ENCODE measurements at regions not wholly inside any gene's neighbourhood (a gene's known extent, or its start where the extent isn't known, plus 50 kb on each side); places are given as distances from the start of the nearest gene placed in this dataset.

DNA sequence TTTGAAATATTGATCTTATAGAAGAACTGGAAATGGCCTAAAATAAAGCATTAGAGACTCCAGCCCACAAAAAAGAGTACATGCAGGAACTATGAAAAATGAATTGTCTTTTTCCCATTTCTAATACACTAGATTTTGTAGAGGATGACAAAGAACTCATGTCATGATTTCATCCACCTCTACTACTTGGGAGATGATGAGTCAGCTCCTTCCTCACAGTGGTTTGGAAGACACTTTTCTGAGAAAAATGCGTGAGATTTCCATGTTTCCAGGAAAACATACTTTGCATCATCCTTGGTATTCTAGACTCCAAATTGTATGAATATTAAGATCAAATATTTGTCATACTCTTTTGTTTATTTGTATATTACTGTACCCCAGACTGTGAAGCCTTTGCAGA, 500.5 kb downstream of the FAM181B start:
- Mint-ChIP-seq H3K36me3 (ENCODE audit: insufficient read depth, unreplicated experiment) (no peaks in the 10 kb centered on the region), H3K27ac (ENCODE audit: low read depth, unreplicated experiment) (no peak overlapping the region), H3K9me3 (ENCODE audit: unreplicated experiment) (no peaks in the 10 kb centered on the region), H3K4me1 (ENCODE audit: insufficient read depth, unreplicated experiment) (no peaks in the 10 kb centered on the region), H3K27me3 (ENCODE audit: insufficient read depth, unreplicated experiment) (peaks cover 49% of the 10 kb centered on the region), H3K4me3 (ENCODE audit: unreplicated experiment) (no peak overlapping the region)
- no peak for DNase-seq (ENCODE audit: unreplicated experiment)
- no TSS peak for BruUV-seq (replicated peaks)
- intact Hi-C loops (cut with micrococcal nuclease), result no loop called here
- TF ChIP-seq, protein P1, sequence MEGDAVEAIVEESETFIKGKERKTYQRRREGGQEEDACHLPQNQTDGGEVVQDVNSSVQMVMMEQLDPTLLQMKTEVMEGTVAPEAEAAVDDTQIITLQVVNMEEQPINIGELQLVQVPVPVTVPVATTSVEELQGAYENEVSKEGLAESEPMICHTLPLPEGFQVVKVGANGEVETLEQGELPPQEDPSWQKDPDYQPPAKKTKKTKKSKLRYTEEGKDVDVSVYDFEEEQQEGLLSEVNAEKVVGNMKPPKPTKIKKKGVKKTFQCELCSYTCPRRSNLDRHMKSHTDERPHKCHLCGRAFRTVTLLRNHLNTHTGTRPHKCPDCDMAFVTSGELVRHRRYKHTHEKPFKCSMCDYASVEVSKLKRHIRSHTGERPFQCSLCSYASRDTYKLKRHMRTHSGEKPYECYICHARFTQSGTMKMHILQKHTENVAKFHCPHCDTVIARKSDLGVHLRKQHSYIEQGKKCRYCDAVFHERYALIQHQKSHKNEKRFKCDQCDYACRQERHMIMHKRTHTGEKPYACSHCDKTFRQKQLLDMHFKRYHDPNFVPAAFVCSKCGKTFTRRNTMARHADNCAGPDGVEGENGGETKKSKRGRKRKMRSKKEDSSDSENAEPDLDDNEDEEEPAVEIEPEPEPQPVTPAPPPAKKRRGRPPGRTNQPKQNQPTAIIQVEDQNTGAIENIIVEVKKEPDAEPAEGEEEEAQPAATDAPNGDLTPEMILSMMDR (IDR thresholded peaks at IDR 0.05; ENCODE audit: unreplicated experiment), result no peak
- CTCF ChIA-PET, result no interaction called here
- POLR2A ChIA-PET, result no interaction called here

DNA sequence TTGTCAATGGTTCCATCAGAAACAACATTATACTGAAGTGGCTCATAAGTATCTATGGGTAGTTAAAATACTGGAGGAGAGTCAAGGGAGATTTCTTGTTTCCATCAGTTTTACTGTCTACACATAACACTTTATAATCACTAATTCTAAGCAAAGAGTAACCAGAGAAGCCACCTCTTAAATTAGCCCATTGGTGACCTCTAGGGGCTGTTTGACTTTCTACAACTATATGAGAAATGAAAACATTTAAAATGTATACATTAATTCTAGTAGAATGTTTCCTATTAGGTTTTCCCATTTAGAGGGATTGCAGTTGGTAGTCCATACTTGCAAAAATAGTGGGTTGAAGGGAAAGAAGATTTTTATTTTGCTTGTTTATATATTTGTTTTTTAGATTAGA, 504.3 kb downstream of the FAM181B start:
- ChIA-PET POLR2A (no interaction called here), CTCF (interaction anchor here (0.6 to 4.3 kb wide), 11 partner anchors 10 to 585 kb away, joined by 3 to 48 read pairs (median 4); no protein-coding TSS in a partner anchor)
- Mint-ChIP-seq H3K27ac (ENCODE audit: low read depth, unreplicated experiment) (no peak overlapping the region), H3K4me1 (ENCODE audit: insufficient read depth, unreplicated experiment) (no peaks in the 10 kb centered on the region), H3K27me3 (ENCODE audit: insufficient read depth, unreplicated experiment) (peaks cover 52% of the 10 kb centered on the region), H3K4me3 (ENCODE audit: unreplicated experiment) (no peak overlapping the region), H3K9me3 (ENCODE audit: unreplicated experiment) (no peaks in the 10 kb centered on the region), H3K36me3 (ENCODE audit: insufficient read depth, unreplicated experiment) (no peaks in the 10 kb centered on the region)
- TF ChIP-seq, protein P1 (IDR thresholded peaks at IDR 0.05; ENCODE audit: unreplicated experiment), result peak; percentile 41
- DNase-seq (ENCODE audit: unreplicated experiment), result peak; percentile 47
- BruUV-seq (replicated peaks), result no TSS peak
- intact Hi-C loops (cut with micrococcal nuclease), result loop anchor here (1.0 to 5.0 kb wide), 4 partner anchors 442 to 585 kb away; no protein-coding TSS in a partner anchor

DNA sequence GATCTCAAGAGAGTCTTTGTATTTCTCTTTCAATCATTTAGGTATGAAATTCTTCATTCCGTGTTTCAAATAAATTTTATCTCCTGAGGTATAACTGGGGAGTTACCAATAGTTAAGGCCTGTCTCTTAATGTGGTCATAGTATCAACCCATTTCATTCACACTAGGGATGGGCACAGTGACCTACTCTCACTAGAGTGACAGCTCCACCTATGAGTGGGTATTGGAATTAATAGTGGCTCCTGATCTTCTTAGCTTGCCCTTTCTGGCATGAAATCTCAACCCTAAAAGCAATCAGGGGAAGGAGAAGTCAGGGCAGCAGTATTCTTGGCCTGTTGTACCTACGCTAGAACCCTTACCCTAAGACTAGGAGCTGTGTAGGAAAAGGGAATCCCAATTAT, 507.7 kb downstream of the FAM181B start:
- BruUV-seq (replicated peaks), result no TSS peak

DNA sequence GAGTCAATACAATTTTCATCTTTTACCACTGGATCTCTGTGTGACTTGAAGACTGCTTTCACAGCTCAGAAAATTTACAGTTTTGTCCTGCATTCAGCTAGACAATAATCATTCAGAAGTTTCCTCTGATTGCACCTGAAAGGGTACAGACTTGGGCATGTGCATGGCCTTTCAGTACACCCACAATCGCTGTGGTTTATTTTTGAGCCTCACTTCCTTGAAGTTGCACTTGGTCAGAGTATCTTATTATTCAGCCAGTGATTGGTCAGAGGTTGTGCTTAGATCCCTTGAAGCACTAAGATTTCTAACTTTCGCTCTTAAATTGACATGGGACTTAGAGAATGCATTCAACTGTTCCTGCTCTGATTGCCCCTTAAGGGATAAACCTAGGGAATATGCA, 508.2 kb downstream of the FAM181B start:
- H3K27me3 Mint-ChIP-seq (ENCODE audit: insufficient read depth, unreplicated experiment), result peaks cover 66% of the 10 kb centered on the region
- POLR2A ChIA-PET, result no interaction called here
- TF ChIP-seq, protein P1 (IDR thresholded peaks at IDR 0.05; ENCODE audit: unreplicated experiment), result no peak
- H3K36me3 Mint-ChIP-seq (ENCODE audit: insufficient read depth, unreplicated experiment), result no peaks in the 10 kb centered on the region
- H3K4me3 Mint-ChIP-seq (ENCODE audit: unreplicated experiment), result no peak overlapping the region
- H3K4me1 Mint-ChIP-seq (ENCODE audit: insufficient read depth, unreplicated experiment), result no peaks in the 10 kb centered on the region
- no TSS peak for BruUV-seq (replicated peaks)
- DNase-seq (ENCODE audit: unreplicated experiment), result no peak
- intact Hi-C loops (cut with micrococcal nuclease), result loop anchor here (5.0 kb wide), 1 partner anchor 438 kb away; no protein-coding TSS in a partner anchor
- CTCF ChIA-PET, result interaction anchor here (0.6 to 3.3 kb wide), 2 partner anchors 509 to 581 kb away, joined by 3 to 36 read pairs; no protein-coding TSS in a partner anchor
- no peak overlapping the region for H3K27ac Mint-ChIP-seq (ENCODE audit: low read depth, unreplicated experiment)
- H3K9me3 Mint-ChIP-seq (ENCODE audit: unreplicated experiment), result no peaks in the 10 kb centered on the region

More for the DNA sequence above, 507.7 kb downstream of the FAM181B start:
- no peaks in the 10 kb centered on the region for H3K4me1 Mint-ChIP-seq (ENCODE audit: insufficient read depth, unreplicated experiment)
- H3K27me3 Mint-ChIP-seq (ENCODE audit: insufficient read depth, unreplicated experiment), result peaks cover 66% of the 10 kb centered on the region
- no peak overlapping the region for H3K4me3 Mint-ChIP-seq (ENCODE audit: unreplicated experiment)
- intact Hi-C loops (cut with micrococcal nuclease), result loop anchor here (5.0 kb wide), 1 partner anchor 439 kb away; no protein-coding TSS in a partner anchor
- TF ChIP-seq, protein P1 (IDR thresholded peaks at IDR 0.05; ENCODE audit: unreplicated experiment), result no peak
- no peaks in the 10 kb centered on the region for H3K36me3 Mint-ChIP-seq (ENCODE audit: insufficient read depth, unreplicated experiment)
- H3K27ac Mint-ChIP-seq (ENCODE audit: low read depth, unreplicated experiment), result no peak overlapping the region
- DNase-seq (ENCODE audit: unreplicated experiment), result peak; percentile 2
- no peaks in the 10 kb centered on the region for H3K9me3 Mint-ChIP-seq (ENCODE audit: unreplicated experiment)
- CTCF ChIA-PET, result interaction anchor here (0.6 to 3.3 kb wide), 5 partner anchors 11 to 659 kb away, joined by 3 to 36 read pairs (median 3); no protein-coding TSS in a partner anchor
- POLR2A ChIA-PET, result no interaction called here

Measured in MCF 10A (cell line).